Neuron (in vitro differentiated cells): ENCODE measurements at regions not wholly inside any gene's neighbourhood (a gene's known extent, or its start where the extent isn't known, plus 50 kb on each side); places are given as distances from the start of the nearest gene placed in this dataset.

ENCODE experiments used
- H2AFZ ChIP-seq: one replicate; pipeline ENCODE4 v1.6.1; 2013; ENCODE audit warnings: low read depth, mild to moderate bottlenecking, inconsistent platforms, low read length, moderate library complexity
- H3K27me3 ChIP-seq: one replicate; pipeline ENCODE4 v1.6.1; 2013; ENCODE audit warnings: low read length; ENCODE audit not compliant: insufficient read depth
- H3K36me3 ChIP-seq: one replicate; pipeline ENCODE4 v1.6.1; 2013; ENCODE audit warnings: low read length; ENCODE audit not compliant: insufficient read depth
- H3K4me1 ChIP-seq: one replicate; pipeline ENCODE4 v1.6.1; 2013; ENCODE audit warnings: low read length; ENCODE audit not compliant: insufficient read depth
- H3K4me3 ChIP-seq: 2 replicates; pipeline ENCODE4 v1.5.1; 2013; ENCODE audit warnings: mild to moderate bottlenecking, low read length, moderate library complexity
- H3K9me3 ChIP-seq: one replicate; pipeline ENCODE4 v1.6.1; 2013; ENCODE audit warnings: low read length

- H3K4me1 ChIP-seq = no peaks in the 10 kb centered on the region
- H3K36me3 ChIP-seq = no peaks in the 10 kb centered on the region
- H3K4me3 ChIP-seq = no peak overlapping the region
These were observed 1015.7 kb downstream of the TUSC7 start for GRCh38 chr3:117725314-117725713.

GRCh38 chr3:117726776-117727175 is 1017.2 kb downstream of the TUSC7 start:
- Histone ChIP-seq H3K4me3 (no peak overlapping the region), H3K4me1 (no peaks in the 10 kb centered on the region), H3K27me3 (no peaks in the 10 kb centered on the region), H3K9me3 (no peaks in the 10 kb centered on the region), H3K36me3 (no peaks in the 10 kb centered on the region), H2AFZ (no peak overlapping the region)

More at GRCh38 chr3:117725314-117725713, 1015.7 kb downstream of the TUSC7 start:
- Histone ChIP-seq H3K27me3 (no peaks in the 10 kb centered on the region), H2AFZ (no peak overlapping the region), H3K9me3 (no peaks in the 10 kb centered on the region)

- Histone ChIP-seq H3K27me3 (no peaks in the 10 kb centered on the region), H3K4me1 (no peaks in the 10 kb centered on the region), H3K4me3 (no peak overlapping the region), H2AFZ (no peak overlapping the region), H3K9me3 (no peaks in the 10 kb centered on the region), H3K36me3 (no peaks in the 10 kb centered on the region)
These were observed 1018.6 kb downstream of the TUSC7 start for GRCh38 chr3:117728226-117728625.

- peaks cover 6% of the 10 kb centered on the region for H3K4me1 ChIP-seq
- no peaks in the 10 kb centered on the region for H3K27me3 ChIP-seq
- H3K9me3 ChIP-seq = no peaks in the 10 kb centered on the region
- H3K36me3 ChIP-seq = no peaks in the 10 kb centered on the region
- H2AFZ ChIP-seq = no peak overlapping the region
- no peak overlapping the region for H3K4me3 ChIP-seq
These were observed 1024.9 kb downstream of the TUSC7 start for GRCh38 chr3:117734496-117734895.

- Histone ChIP-seq H3K9me3 (no peaks in the 10 kb centered on the region), H3K36me3 (no peaks in the 10 kb centered on the region), H3K4me1 (peaks cover 6% of the 10 kb centered on the region), H3K4me3 (no peak overlapping the region), H2AFZ (no peak overlapping the region), H3K27me3 (no peaks in the 10 kb centered on the region)
These were observed 1026.0 kb downstream of the TUSC7 start for GRCh38 chr3:117735481-117736101.

- Histone ChIP-seq H2AFZ (no peak overlapping the region), H3K4me3 (no peak overlapping the region), H3K36me3 (no peaks in the 10 kb centered on the region), H3K27me3 (no peaks in the 10 kb centered on the region), H3K4me1 (peaks cover 6% of the 10 kb centered on the region), H3K9me3 (no peaks in the 10 kb centered on the region)
These were observed 1027.3 kb downstream of the TUSC7 start for GRCh38 chr3:117736846-117737245.

GRCh38 chr3:117743993-117744392 is 1034.4 kb downstream of the TUSC7 start:
- H3K4me1 ChIP-seq = no peaks in the 10 kb centered on the region
- no peaks in the 10 kb centered on the region for H3K27me3 ChIP-seq
- no peak overlapping the region for H3K4me3 ChIP-seq
- H3K36me3 ChIP-seq = no peaks in the 10 kb centered on the region
- H2AFZ ChIP-seq = no peak overlapping the region
- no peaks in the 10 kb centered on the region for H3K9me3 ChIP-seq

GRCh38 chr3:117744935-117745334 is 1035.4 kb downstream of the TUSC7 start:
- H2AFZ ChIP-seq = no peak overlapping the region
- no peaks in the 10 kb centered on the region for H3K9me3 ChIP-seq
- no peaks in the 10 kb centered on the region for H3K4me1 ChIP-seq
- H3K4me3 ChIP-seq = no peak overlapping the region
- no peaks in the 10 kb centered on the region for H3K36me3 ChIP-seq
- H3K27me3 ChIP-seq = no peaks in the 10 kb centered on the region

- H3K4me3 ChIP-seq = no peak overlapping the region
- H3K4me1 ChIP-seq = no peaks in the 10 kb centered on the region
- H3K36me3 ChIP-seq = no peaks in the 10 kb centered on the region
- H2AFZ ChIP-seq = no peak overlapping the region
- H3K27me3 ChIP-seq = no peaks in the 10 kb centered on the region
- no peaks in the 10 kb centered on the region for H3K9me3 ChIP-seq
These were observed 1035.9 kb downstream of the TUSC7 start for GRCh38 chr3:117745516-117745915.

GRCh38 chr3:117746066-117746465 is 1036.5 kb downstream of the TUSC7 start:
- H3K27me3 ChIP-seq = no peaks in the 10 kb centered on the region
- H2AFZ ChIP-seq = no peak overlapping the region
- no peaks in the 10 kb centered on the region for H3K36me3 ChIP-seq

GRCh38 chr3:117748131-117748530 is 1038.6 kb downstream of the TUSC7 start:
- H3K4me3 ChIP-seq = no peak overlapping the region
- no peaks in the 10 kb centered on the region for H3K36me3 ChIP-seq
- H3K9me3 ChIP-seq = no peaks in the 10 kb centered on the region
- no peak overlapping the region for H2AFZ ChIP-seq
- no peaks in the 10 kb centered on the region for H3K4me1 ChIP-seq
- H3K27me3 ChIP-seq = no peaks in the 10 kb centered on the region

More at GRCh38 chr3:117746066-117746465, 1036.5 kb downstream of the TUSC7 start:
- Histone ChIP-seq H3K4me3 (no peak overlapping the region), H3K9me3 (no peaks in the 10 kb centered on the region), H3K4me1 (no peaks in the 10 kb centered on the region)

- H2AFZ ChIP-seq = no peak overlapping the region
- H3K4me3 ChIP-seq = no peak overlapping the region
- H3K36me3 ChIP-seq = no peaks in the 10 kb centered on the region
- H3K9me3 ChIP-seq = no peaks in the 10 kb centered on the region
- H3K27me3 ChIP-seq = no peaks in the 10 kb centered on the region
- H3K4me1 ChIP-seq = no peaks in the 10 kb centered on the region
These were observed 1041.2 kb downstream of the TUSC7 start for GRCh38 chr3:117750674-117751269.

GRCh38 chr3:117751651-117752050 is 1042.1 kb downstream of the TUSC7 start:
- Histone ChIP-seq H3K4me1 (no peaks in the 10 kb centered on the region), H2AFZ (no peak overlapping the region), H3K9me3 (no peaks in the 10 kb centered on the region), H3K27me3 (no peaks in the 10 kb centered on the region), H3K4me3 (no peak overlapping the region), H3K36me3 (no peaks in the 10 kb centered on the region)
